Large intestine (tissue), 3 donors: ENCODE measurements at regions not wholly inside any gene's neighbourhood (a gene's known extent, or its start where the extent isn't known, plus 50 kb on each side); places are given as distances from the start of the nearest gene placed in this dataset.

Source experiments
- DNase-seq, 2 donors: peaks; one replicate each; pipeline versions ENCODE4 v3.0.0 to v3.0.0-alpha.2; 2013
- H3K27ac ChIP-seq: one replicate; pipeline ENCODE4 v1.5.1; 2013; ENCODE audit warnings: low read length
- H3K27me3 ChIP-seq: 2 replicates; pipeline ENCODE4 v1.6.1; 2013; ENCODE audit warnings: low read length; ENCODE audit not compliant: control insufficient read depth, insufficient read depth
- H3K36me3 ChIP-seq: 2 replicates; pipeline ENCODE4 v1.6.1; 2013; ENCODE audit warnings: low read length; ENCODE audit not compliant: control insufficient read depth, insufficient read depth
- H3K4me1 ChIP-seq: one replicate; pipeline ENCODE4 v1.6.1; 2013; ENCODE audit warnings: low read length; ENCODE audit not compliant: control insufficient read depth, insufficient read depth
- H3K4me3 ChIP-seq: one replicate; pipeline ENCODE4 v1.5.1; 2013; ENCODE audit warnings: low read length
- H3K9me3 ChIP-seq: one replicate; pipeline ENCODE4 v1.6.1; 2013; ENCODE audit warnings: mild to moderate bottlenecking, low read depth, low read length, moderate library complexity; ENCODE audit not compliant: control insufficient read depth
- WGBS: methylation state at CpG from one replicate; pipeline ENCODE4 v1.1.5; 2013; ENCODE audit warnings: low lambda C conversion rate; ENCODE audit not compliant: insufficient coverage; 5-methylcytosine and 5-hydroxymethylcytosine counted together

DNA sequence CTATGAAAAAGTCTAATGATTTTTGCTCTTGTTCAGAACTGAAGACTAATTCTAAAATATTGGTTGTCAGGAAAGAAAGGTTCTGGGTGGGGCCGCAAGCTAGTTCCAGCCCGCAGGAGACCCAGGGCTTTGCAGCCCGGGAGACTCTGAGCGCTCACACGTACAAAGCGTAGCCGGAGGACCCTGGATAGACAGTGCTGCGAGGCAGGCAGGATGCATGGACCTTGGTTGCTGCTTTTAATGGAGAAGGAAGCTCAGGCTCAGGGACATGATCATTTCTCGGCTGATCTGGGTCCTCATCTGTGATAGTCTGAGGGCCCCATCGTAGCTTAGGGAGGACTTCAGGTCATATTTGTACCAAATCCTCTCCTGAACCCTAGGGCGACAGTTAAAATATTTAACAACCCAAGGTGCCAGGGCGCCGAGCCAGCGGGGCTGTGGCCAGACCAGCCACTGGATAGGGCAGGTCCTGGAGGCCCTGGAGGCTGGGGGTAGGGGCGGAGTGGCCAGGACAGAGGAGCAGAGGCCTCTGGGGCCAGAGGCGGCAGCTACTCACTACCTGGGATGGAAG lies 70.1 kb upstream of the UNC5A start:
- peaks cover 3% of the 10 kb centered on the region for H3K4me1 ChIP-seq
- no peaks in the 10 kb centered on the region for H3K36me3 ChIP-seq
- peaks cover 71% of the 10 kb centered on the region for H3K27me3 ChIP-seq
- H3K27ac ChIP-seq: no peak overlapping the region
- H3K4me3 ChIP-seq: no peak overlapping the region
- no CpG with 5 or more reads among the region's 16 CpGs for WGBS
- no peaks in the 10 kb centered on the region for H3K9me3 ChIP-seq
- no peak for DNase-seq

- Histone ChIP-seq H3K27ac (no peak overlapping the region), H3K4me1 (peaks cover 3% of the 10 kb centered on the region), H3K36me3 (no peaks in the 10 kb centered on the region), H3K4me3 (no peak overlapping the region), H3K27me3 (peaks cover 78% of the 10 kb centered on the region), H3K9me3 (no peaks in the 10 kb centered on the region)
- no CpG with 5 or more reads among the region's 24 CpGs for WGBS
- DNase-seq: no peak
Measured at GRCh38 chr5:176740702-176741496, 69.5 kb upstream of the UNC5A start.

GRCh38 chr5:176741561-176742211 lies 68.7 kb upstream of the UNC5A start:
- H3K9me3 ChIP-seq: no peaks in the 10 kb centered on the region
- no peak overlapping the region for H3K27ac ChIP-seq
- H3K27me3 ChIP-seq: peaks cover 86% of the 10 kb centered on the region
- DNase-seq: no peak
- H3K36me3 ChIP-seq: no peaks in the 10 kb centered on the region
- peaks cover 3% of the 10 kb centered on the region for H3K4me1 ChIP-seq
- H3K4me3 ChIP-seq: no peak overlapping the region
- WGBS: no CpG with 5 or more reads among the region's 11 CpGs

DNA sequence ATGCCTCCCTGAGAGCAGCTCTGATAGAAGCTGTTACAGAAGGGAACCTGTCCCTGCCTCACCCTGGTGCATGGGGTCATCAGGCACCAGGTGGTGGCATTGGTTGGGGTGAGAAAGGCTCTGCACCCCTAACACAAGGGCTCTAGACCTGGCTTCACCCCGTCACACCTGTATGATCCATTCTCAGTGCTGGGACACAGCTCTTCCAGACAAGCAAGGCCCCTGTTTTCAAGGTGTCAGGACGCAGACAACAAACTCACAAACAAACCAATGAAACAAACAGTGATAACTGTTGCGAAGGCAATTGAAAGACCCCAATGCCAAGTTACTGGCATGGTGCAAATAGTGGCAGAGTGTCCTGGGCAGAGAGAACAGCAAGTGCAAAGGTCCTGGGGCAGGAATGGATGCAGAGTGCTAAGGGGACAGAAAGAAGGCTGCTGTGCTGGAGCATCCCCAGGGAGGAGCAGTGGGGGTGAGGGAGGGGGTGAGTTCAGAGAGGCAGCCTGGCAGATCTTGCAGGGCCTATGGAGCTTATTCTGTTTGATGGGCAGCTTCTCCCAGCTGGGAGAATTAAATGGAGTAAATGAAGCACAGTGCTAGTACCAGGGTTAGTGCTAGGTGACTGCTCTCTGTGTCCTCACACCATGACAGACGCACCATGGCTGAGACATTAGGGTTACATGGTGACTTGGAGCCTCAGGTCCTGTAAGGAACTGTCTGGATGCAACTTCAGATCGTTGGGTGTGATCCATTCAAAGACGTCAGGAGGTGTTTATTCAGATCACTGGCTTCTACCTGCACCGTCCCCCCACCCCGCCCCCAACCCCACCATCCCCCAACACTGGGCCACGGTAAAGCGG lies 67.9 kb upstream of the UNC5A start:
- H3K27ac ChIP-seq: no peak overlapping the region
- no peaks in the 10 kb centered on the region for H3K36me3 ChIP-seq
- H3K9me3 ChIP-seq: no peaks in the 10 kb centered on the region
- peaks cover 86% of the 10 kb centered on the region for H3K27me3 ChIP-seq
- no peak for DNase-seq
- WGBS: no CpG with 5 or more reads among the region's 10 CpGs
- H3K4me1 ChIP-seq: peaks cover 3% of the 10 kb centered on the region
- no peak overlapping the region for H3K4me3 ChIP-seq

DNA sequence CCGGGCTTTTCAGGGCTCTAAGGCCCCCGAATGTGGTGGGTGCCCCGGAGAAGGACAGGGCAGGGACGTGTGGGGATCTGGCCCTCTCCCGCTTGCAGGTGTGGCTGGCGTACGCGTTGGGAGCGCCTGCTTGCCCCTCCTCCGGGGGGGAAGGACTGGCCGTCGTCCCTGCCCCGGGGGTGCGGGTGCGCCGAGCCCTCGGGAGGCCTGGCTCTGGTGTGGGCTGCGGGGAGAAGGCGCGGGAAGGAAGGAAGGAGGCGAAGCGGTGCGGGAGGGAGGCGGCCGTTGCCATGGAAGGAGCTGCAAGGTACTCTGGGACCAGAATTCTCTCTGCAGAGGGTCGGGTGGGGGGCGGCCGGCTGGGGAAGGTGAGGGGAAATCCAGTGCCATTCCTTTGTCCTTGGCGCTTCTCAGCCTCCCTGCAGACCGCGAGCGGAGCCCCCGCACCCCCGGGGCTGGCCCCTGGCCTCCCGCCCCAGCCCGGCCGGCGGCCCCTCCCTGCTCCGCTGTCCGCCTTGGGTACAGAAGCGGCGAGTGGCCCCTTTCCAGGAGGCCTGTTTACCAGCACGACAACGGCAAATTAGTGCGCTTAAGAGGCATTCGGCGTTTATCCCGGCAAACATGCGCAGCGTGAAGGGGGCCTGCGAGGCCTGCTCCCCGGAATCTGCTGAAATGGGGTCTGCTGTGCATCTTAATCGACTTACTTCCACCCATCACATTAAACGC lies 67.1 kb upstream of the UNC5A start:
- peaks cover 89% of the 10 kb centered on the region for H3K27me3 ChIP-seq
- H3K4me3 ChIP-seq: no peak overlapping the region
- peaks cover 3% of the 10 kb centered on the region for H3K4me1 ChIP-seq
- 12% methylated on average over 2 of the region's 54 CpGs for WGBS
- H3K36me3 ChIP-seq: no peaks in the 10 kb centered on the region
- H3K27ac ChIP-seq: no peak overlapping the region
- no peaks in the 10 kb centered on the region for H3K9me3 ChIP-seq
- DNase-seq: peak in 1 of 2 donors; percentile 17

- Histone ChIP-seq H3K36me3 (no peaks in the 10 kb centered on the region), H3K9me3 (no peaks in the 10 kb centered on the region), H3K27ac (no peak overlapping the region), H3K27me3 (peaks cover 85% of the 10 kb centered on the region), H3K4me1 (peaks cover 3% of the 10 kb centered on the region), H3K4me3 (no peak overlapping the region)
- 33% methylated on average over 1 of the region's 25 CpGs for WGBS
- no peak for DNase-seq
Measured at GRCh38 chr5:176743868-176744583, 66.3 kb upstream of the UNC5A start.

DNA sequence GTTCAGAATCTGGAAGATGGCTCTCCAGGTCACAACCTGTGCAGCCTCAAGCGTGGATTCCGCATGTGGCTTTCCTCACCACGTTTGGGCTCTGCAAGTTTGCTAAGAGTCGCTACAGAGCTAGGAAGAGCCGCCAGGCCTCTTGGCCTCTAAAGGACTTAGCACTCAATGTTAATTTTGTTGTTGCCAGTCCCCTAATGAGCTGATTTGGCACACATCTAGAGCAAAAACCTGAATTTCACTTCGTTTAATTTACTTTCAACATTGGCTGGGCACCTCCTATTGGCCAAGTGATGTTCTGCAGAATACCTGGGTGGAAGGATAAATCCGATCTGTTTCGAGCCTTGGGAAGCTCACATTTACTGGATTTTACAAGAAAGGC lies 65.8 kb upstream of the UNC5A start:
- no peak overlapping the region for H3K27ac ChIP-seq
- peaks cover 3% of the 10 kb centered on the region for H3K4me1 ChIP-seq
- no CpG with 5 or more reads among the region's 8 CpGs for WGBS
- DNase-seq: no peak
- no peak overlapping the region for H3K4me3 ChIP-seq
- H3K9me3 ChIP-seq: no peaks in the 10 kb centered on the region
- no peaks in the 10 kb centered on the region for H3K36me3 ChIP-seq
- peaks cover 86% of the 10 kb centered on the region for H3K27me3 ChIP-seq

GRCh38 chr5:176747670-176748072 lies 62.7 kb upstream of the UNC5A start:
- no peak for DNase-seq
- Histone ChIP-seq H3K4me3 (no peak overlapping the region), H3K36me3 (no peaks in the 10 kb centered on the region), H3K4me1 (peaks cover 3% of the 10 kb centered on the region), H3K27ac (no peak overlapping the region), H3K27me3 (peaks cover 67% of the 10 kb centered on the region), H3K9me3 (no peaks in the 10 kb centered on the region)
- no CpG with 5 or more reads among the region's 5 CpGs for WGBS

GRCh38 chr5:176748073-176748966 lies 62.0 kb upstream of the UNC5A start:
- H3K4me1 ChIP-seq: peaks cover 3% of the 10 kb centered on the region
- no CpG with 5 or more reads among the region's 24 CpGs for WGBS
- H3K9me3 ChIP-seq: no peaks in the 10 kb centered on the region
- no peak overlapping the region for H3K4me3 ChIP-seq
- H3K36me3 ChIP-seq: no peaks in the 10 kb centered on the region
- no peak overlapping the region for H3K27ac ChIP-seq
- H3K27me3 ChIP-seq: peaks cover 60% of the 10 kb centered on the region
- DNase-seq: no peak
